Prostate gland (tissue), 2 donors: ENCODE measurements at regions not wholly inside any gene's neighbourhood (a gene's known extent, or its start where the extent isn't known, plus 50 kb on each side); places are given as distances from the start of the nearest gene placed in this dataset.

Experiments used
- DNase-seq: peaks from one replicate; pipeline ENCODE4 v3.0.0-alpha.2; 2019; ENCODE audit warnings: low spot score
- H3K27ac ChIP-seq, 2 donors: fragments of 200-600 bp; sonication (generic); 2 replicates each; pipeline ENCODE4 v1.5.1; 2017 to 2019
- H3K27me3 ChIP-seq: fragments of 200-600 bp; sonication (generic); replicated peaks from 2 replicates; pipeline ENCODE4 v1.5.1; 2019; ENCODE audit not compliant: insufficient read depth
- H3K36me3 ChIP-seq, 2 donors: fragments of 200-600 bp; sonication (generic); 1 replicate in 1 of 2; 2 replicates in 1 of 2; pipeline versions ENCODE4 v1.5.1 to v1.8.1; 2017 to 2019
- H3K4me1 ChIP-seq: fragments of 200-600 bp; sonication (generic); replicated peaks from 2 replicates; pipeline ENCODE4 v1.5.1; 2019
- H3K4me3 ChIP-seq, 2 donors: fragments of 200-600 bp; sonication (generic); 2 replicates each; pipeline ENCODE4 v1.5.1; 2017 to 2019
- H3K9me3 ChIP-seq: fragments of 200-600 bp; sonication (generic); 2 replicates; pipeline ENCODE4 v1.5.1; 2017
- POLR2A ChIP-seq: fragments of 450-650 bp; IDR thresholded peaks from one replicate; pipeline ENCODE4 v1.6.1; 2016; ENCODE audit warnings: antibody characterized with exemption, mild to moderate bottlenecking
- POLR2AphosphoS5 ChIP-seq: sonication (generic); formaldehyde crosslinking; IDR thresholded peaks from one replicate; pipeline ENCODE4 v1.6.1; 2017; ENCODE audit warnings: antibody characterized with exemption
- WGBS: methylation state at CpG from one replicate; pipeline ENCODE4 v1.1.5; 2018; 5-methylcytosine and 5-hydroxymethylcytosine counted together
- intact Hi-C: fragments of 100-400 bp; cut with DNase I; formaldehyde crosslinking; loops from one replicate; pipeline ENCODE4 v1.14.2; 2022
- TF ChIP-seq, protein P1 (sequence below), 4 experiments: fragments of 200-600 bp in 2 of 4; fragments of 450-650 bp in 2 of 4; sonication (generic) in 2 of 4; IDR thresholded peaks; 1 replicate in 3 of 4; 2 replicates in 1 of 4; pipeline ENCODE4 v1.5.1; 2016 to 2019; ENCODE audit warnings: antibody characterized with exemption in 4 of 4, mild to moderate bottlenecking in 2 of 4, moderate library complexity in 2 of 4

GRCh38 chr3:174769171-174769570 lies 90.0 kb upstream of the NAALADL2 start:
- TF ChIP-seq, protein P1, sequence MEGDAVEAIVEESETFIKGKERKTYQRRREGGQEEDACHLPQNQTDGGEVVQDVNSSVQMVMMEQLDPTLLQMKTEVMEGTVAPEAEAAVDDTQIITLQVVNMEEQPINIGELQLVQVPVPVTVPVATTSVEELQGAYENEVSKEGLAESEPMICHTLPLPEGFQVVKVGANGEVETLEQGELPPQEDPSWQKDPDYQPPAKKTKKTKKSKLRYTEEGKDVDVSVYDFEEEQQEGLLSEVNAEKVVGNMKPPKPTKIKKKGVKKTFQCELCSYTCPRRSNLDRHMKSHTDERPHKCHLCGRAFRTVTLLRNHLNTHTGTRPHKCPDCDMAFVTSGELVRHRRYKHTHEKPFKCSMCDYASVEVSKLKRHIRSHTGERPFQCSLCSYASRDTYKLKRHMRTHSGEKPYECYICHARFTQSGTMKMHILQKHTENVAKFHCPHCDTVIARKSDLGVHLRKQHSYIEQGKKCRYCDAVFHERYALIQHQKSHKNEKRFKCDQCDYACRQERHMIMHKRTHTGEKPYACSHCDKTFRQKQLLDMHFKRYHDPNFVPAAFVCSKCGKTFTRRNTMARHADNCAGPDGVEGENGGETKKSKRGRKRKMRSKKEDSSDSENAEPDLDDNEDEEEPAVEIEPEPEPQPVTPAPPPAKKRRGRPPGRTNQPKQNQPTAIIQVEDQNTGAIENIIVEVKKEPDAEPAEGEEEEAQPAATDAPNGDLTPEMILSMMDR (IDR thresholded peaks at IDR 0.05) = no peak
- TF ChIP-seq POLR2A (no peak), POLR2AphosphoS5 (no peak)
- Histone ChIP-seq H3K9me3 (no peaks in the 10 kb centered on the region), H3K27ac (no peak overlapping the region), H3K4me3 (no peak overlapping the region), H3K36me3 (no peaks in the 10 kb centered on the region), H3K4me1 (no peaks in the 10 kb centered on the region), H3K27me3 (no peaks in the 10 kb centered on the region)
- intact Hi-C loops = no loop called here
- DNase-seq = no peak
- 93% methylated on average over 2 of the region's 2 CpGs for WGBS

DNA sequence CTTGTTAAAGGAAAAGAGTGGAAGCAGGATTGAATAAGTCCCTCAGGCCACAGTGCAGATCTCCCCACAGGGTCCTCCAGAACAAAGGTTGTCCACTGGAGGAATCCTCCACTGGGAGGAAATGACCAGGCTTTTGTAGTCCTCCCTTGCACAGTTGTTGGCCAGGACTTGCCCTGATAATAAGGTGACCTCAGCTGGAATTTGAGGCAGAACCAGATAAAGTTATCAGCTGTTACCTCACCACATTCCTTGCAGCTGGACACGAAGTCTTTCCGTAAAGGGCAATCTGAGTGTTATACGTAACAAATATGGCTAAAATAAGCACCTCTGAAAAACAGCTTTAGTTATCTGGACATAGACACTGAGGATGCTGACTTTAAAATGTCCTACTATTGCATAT lies 83.5 kb upstream of the NAALADL2 start:
- Histone ChIP-seq H3K4me3 (no peak overlapping the region), H3K4me1 (no peaks in the 10 kb centered on the region), H3K27ac (no peak overlapping the region), H3K36me3 (no peaks in the 10 kb centered on the region), H3K9me3 (no peaks in the 10 kb centered on the region), H3K27me3 (no peaks in the 10 kb centered on the region)
- TF ChIP-seq, protein P1 (IDR thresholded peaks at IDR 0.05) = no peak
- TF ChIP-seq POLR2AphosphoS5 (no peak), POLR2A (no peak)
- no peak for DNase-seq
- WGBS = 81% methylated on average over 3 of the region's 3 CpGs
- intact Hi-C loops = no loop called here

DNA sequence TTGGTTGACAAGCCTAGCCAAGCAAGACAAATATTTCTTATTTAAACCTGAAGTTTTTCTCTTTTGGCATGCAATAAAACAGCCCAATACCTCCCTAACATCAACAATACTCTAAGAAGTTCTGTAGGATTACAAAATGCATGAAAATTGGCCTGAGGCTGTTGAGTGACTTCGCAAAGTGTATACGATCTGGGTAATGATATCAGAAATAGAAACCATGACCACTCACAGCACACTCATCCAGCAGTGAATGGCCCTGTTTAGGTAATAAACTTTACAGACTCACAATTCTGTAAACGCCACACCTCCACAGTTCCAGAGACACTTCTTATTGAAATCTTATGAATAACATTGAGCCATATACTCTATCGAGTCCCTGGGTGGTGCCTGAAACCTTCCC lies 83.0 kb upstream of the NAALADL2 start:
- no peaks in the 10 kb centered on the region for H3K36me3 ChIP-seq
- no peaks in the 10 kb centered on the region for H3K4me1 ChIP-seq
- no peaks in the 10 kb centered on the region for H3K9me3 ChIP-seq
- H3K27ac ChIP-seq = no peak overlapping the region
- H3K4me3 ChIP-seq = no peak overlapping the region
- TF ChIP-seq, protein P1 (IDR thresholded peaks at IDR 0.05) = no peak
- TF ChIP-seq POLR2A (no peak), POLR2AphosphoS5 (no peak)
- DNase-seq = no peak
- H3K27me3 ChIP-seq = no peaks in the 10 kb centered on the region
- WGBS = 76% methylated on average over 4 of the region's 4 CpGs
- intact Hi-C loops = no loop called here

DNA sequence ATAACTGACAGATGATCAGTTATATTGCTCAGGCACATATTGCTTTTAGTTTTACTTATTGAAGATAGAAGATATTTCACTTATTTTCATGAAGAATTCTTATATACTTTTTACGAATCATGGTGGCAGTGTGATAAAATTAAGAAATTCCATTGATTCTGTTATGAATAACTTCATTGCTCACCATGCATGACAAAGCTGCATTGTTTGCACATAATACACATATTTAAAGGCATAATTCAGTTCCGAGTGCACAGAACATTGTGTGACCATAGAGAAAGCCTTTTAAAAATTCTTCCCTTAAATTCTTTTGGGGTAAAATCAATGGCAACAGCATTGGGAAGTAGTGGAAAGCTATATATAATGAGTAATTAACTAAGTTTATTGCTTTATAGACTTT lies 82.5 kb upstream of the NAALADL2 start:
- intact Hi-C loops = no loop called here
- TF ChIP-seq POLR2A (no peak), POLR2AphosphoS5 (no peak)
- TF ChIP-seq, protein P1 (IDR thresholded peaks at IDR 0.05) = no peak
- H3K36me3 ChIP-seq = no peaks in the 10 kb centered on the region
- H3K4me1 ChIP-seq = no peaks in the 10 kb centered on the region
- no peak for DNase-seq
- H3K9me3 ChIP-seq = no peaks in the 10 kb centered on the region
- no peak overlapping the region for H3K27ac ChIP-seq
- no peaks in the 10 kb centered on the region for H3K27me3 ChIP-seq
- 81% methylated on average over 2 of the region's 2 CpGs for WGBS
- no peak overlapping the region for H3K4me3 ChIP-seq

- Histone ChIP-seq H3K9me3 (no peaks in the 10 kb centered on the region), H3K4me1 (no peaks in the 10 kb centered on the region), H3K27ac (no peak overlapping the region), H3K27me3 (no peaks in the 10 kb centered on the region), H3K4me3 (no peak overlapping the region), H3K36me3 (no peaks in the 10 kb centered on the region)
- intact Hi-C loops = no loop called here
- TF ChIP-seq, protein P1 (IDR thresholded peaks at IDR 0.05) = no peak
- TF ChIP-seq POLR2AphosphoS5 = no peak
- TF ChIP-seq POLR2A = no peak
- DNase-seq = no peak
Measured at GRCh38 chr3:174777813-174778212, 81.3 kb upstream of the NAALADL2 start.
